AG04450 (cell line): ENCODE measurements at regions not wholly inside any gene's neighbourhood (a gene's known extent, or its start where the extent isn't known, plus 50 kb on each side); places are given as distances from the start of the nearest gene placed in this dataset.

Experiments
- CTCF ChIA-PET: fragments of 300-600, 350-600 bp; formaldehyde crosslinking; extraction: SDS; loops from one replicate; lab custom pipeline; 2022; ENCODE audit warnings: antibody characterized with exemption, inconsistent platforms; lab: Charles Lee
- POLR2A ChIA-PET: fragments of 350-600 bp; formaldehyde crosslinking; extraction: SDS; loops from one replicate; lab custom pipeline; 2021; ENCODE audit warnings: antibody characterized with exemption, inconsistent platforms; lab: Yijun Ruan, JAX
- DNase-seq: peaks from one replicate; pipeline ENCODE4 v3.0.0-alpha.2; 2011; ENCODE audit warnings: low read depth, low spot score
- H3K27ac ChIP-seq: one replicate; pipeline ENCODE4 v1.5.1; 2012; ENCODE audit warnings: low read depth, low read length, control low read depth
- H3K27me3 ChIP-seq: one replicate; pipeline ENCODE4 v1.6.0; 2012; ENCODE audit warnings: low read length; ENCODE audit not compliant: control insufficient read depth, insufficient read depth
- H3K4me3 ChIP-seq: 2 replicates; pipeline ENCODE4 v1.5.1; 2011; ENCODE audit warnings: mild to moderate bottlenecking, low read depth, low read length, control low read depth
- H3K9me3 ChIP-seq: 2 replicates; pipeline ENCODE4 v1.5.1; 2012; ENCODE audit warnings: low read length; ENCODE audit not compliant: control insufficient read depth, insufficient read depth
- CTCF ChIP-seq: IDR thresholded peaks from 2 replicates; pipeline ENCODE4 v1.5.1; 2011; ENCODE audit warnings: low read depth, low read length, control low read depth, inconsistent platforms

GRCh38 chr4:123284168-123284567 is 112.4 kb upstream of the SPRY1 start:
- no peak overlapping the region for H3K4me3 ChIP-seq
- H3K27me3 ChIP-seq, result no peaks in the 10 kb centered on the region
- ChIA-PET POLR2A (no interaction called here), CTCF (no interaction called here)
- H3K9me3 ChIP-seq, result no peaks in the 10 kb centered on the region
- H3K27ac ChIP-seq, result no peak overlapping the region
- TF ChIP-seq CTCF, result no peak
- DNase-seq, result no peak

GRCh38 chr4:123286903-123287466 is 109.6 kb upstream of the SPRY1 start:
- no peak for DNase-seq
- no peaks in the 10 kb centered on the region for H3K27me3 ChIP-seq
- H3K27ac ChIP-seq, result no peak overlapping the region
- no peaks in the 10 kb centered on the region for H3K9me3 ChIP-seq
- CTCF ChIA-PET, result no interaction called here
- H3K4me3 ChIP-seq, result no peak overlapping the region
- no peak for TF ChIP-seq CTCF
- POLR2A ChIA-PET, result no interaction called here

GRCh38 chr4:123288309-123289025 is 108.1 kb upstream of the SPRY1 start:
- H3K9me3 ChIP-seq, result peaks cover 3% of the 10 kb centered on the region; the same call in 1 of the 2 replicates
- no peak overlapping the region for H3K27ac ChIP-seq
- no peaks in the 10 kb centered on the region for H3K27me3 ChIP-seq
- DNase-seq, result no peak
- TF ChIP-seq CTCF, result no peak
- ChIA-PET POLR2A (no interaction called here), CTCF (no interaction called here)
- H3K4me3 ChIP-seq, result no peak overlapping the region

GRCh38 chr4:123291329-123291728 is 105.3 kb upstream of the SPRY1 start:
- H3K27ac ChIP-seq, result no peak overlapping the region
- DNase-seq, result no peak
- CTCF ChIA-PET, result no interaction called here
- POLR2A ChIA-PET, result no interaction called here
- no peak overlapping the region for H3K4me3 ChIP-seq
- TF ChIP-seq CTCF, result no peak
- peaks cover 3% of the 10 kb centered on the region; the same call in 1 of the 2 replicates for H3K9me3 ChIP-seq
- no peaks in the 10 kb centered on the region for H3K27me3 ChIP-seq

- H3K27ac ChIP-seq, result no peak overlapping the region
- H3K27me3 ChIP-seq, result no peaks in the 10 kb centered on the region
- ChIA-PET POLR2A (no interaction called here), CTCF (no interaction called here)
- no peak for DNase-seq
- no peak for TF ChIP-seq CTCF
- no peak overlapping the region for H3K4me3 ChIP-seq
- peaks cover 1% of the 10 kb centered on the region; the same call in 1 of the 2 replicates for H3K9me3 ChIP-seq
These were observed 98.8 kb upstream of the SPRY1 start for GRCh38 chr4:123297836-123298235.
